GM18870 (cell line): ENCODE measurements at regions not wholly inside any gene's neighbourhood (a gene's known extent, or its start where the extent isn't known, plus 50 kb on each side); places are given as distances from the start of the nearest gene placed in this dataset.
A peak's percentile ranks its signal among the peaks of the same experiment; 100 is the strongest.

Experiments used
- ATAC-seq: cut with Tn5 transposase; IDR thresholded peaks from one replicate; pipeline ENCODE4 v1.9.1; 2021; ENCODE audit warnings: moderate library complexity; ENCODE audit not compliant: unreplicated experiment

GRCh38 chr10:88081457-88082054 lies 218.1 kb downstream of the PTEN start:
- ATAC-seq = no peak

- ATAC-seq = peak; percentile 10
These were observed 219.0 kb downstream of the PTEN start for GRCh38 chr10:88082391-88082790.

GRCh38 chr10:88082806-88083596 lies 219.6 kb downstream of the PTEN start:
- peak; percentile 56 for ATAC-seq

- no peak for ATAC-seq
These were observed 220.2 kb downstream of the PTEN start for GRCh38 chr10:88083597-88083989.

- ATAC-seq = no peak
These were observed 222.9 kb downstream of the PTEN start for GRCh38 chr10:88086187-88086960.

DNA sequence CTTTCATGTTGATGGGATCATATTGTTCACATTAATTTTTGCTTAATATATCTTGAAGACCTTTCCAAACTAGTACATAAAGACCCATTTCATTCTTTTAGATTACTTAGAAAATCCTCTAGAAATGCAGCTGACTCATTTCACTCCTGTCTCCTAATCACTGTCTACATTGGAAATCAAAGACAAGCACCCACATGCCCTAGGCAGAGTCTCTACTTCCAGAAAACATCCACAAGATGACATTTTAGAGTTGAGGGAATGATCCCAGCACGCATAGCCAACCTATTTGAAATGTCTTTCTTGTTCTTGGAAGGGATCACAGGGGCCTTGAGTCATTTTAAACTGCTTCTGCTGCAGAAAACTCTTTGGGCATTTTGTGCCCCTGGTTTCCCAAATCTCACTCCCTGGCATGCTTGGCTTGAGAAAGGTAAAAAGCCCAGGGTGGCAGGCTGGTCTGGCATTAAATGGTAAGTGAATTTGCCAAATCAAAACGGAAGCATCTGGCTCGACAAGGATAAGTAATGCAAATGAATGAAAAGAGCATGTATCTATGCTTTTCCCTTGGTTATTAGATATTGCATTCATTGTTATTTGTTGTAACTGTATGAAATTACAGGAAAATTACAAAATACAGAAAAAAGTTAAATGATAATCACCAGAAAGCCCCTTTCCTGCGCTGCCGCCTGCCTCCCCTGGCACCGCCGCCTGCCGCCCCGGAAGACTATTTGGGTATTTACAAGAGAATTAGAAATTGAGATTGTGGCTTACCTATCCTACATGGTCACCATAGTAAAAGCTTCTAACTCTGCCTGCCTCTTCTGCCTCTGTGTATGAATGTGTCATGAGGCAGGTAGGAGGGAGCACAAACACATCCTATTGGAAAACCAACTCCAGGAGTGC lies 225.3 kb downstream of the PTEN start:
- no peak for ATAC-seq

DNA sequence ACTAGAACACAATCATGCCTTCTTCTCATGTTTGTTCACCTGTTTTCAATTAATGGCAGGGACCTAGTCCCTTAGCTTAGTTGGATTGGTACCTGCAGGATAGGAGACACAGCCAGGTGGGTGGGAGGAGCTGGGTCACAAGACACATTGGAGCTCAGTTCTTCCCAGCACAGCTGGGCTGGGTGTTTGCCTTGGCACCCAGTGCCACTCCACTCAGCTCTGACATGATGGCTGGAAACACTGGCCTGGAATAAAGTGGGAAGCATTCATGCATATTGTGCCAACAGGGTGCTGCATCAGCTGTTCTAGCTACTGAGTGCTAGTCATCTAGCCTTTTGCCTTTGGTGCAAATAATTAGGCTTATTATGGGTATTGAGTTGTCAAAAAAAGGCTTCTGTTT lies 226.1 kb downstream of the PTEN start:
- no peak for ATAC-seq

DNA sequence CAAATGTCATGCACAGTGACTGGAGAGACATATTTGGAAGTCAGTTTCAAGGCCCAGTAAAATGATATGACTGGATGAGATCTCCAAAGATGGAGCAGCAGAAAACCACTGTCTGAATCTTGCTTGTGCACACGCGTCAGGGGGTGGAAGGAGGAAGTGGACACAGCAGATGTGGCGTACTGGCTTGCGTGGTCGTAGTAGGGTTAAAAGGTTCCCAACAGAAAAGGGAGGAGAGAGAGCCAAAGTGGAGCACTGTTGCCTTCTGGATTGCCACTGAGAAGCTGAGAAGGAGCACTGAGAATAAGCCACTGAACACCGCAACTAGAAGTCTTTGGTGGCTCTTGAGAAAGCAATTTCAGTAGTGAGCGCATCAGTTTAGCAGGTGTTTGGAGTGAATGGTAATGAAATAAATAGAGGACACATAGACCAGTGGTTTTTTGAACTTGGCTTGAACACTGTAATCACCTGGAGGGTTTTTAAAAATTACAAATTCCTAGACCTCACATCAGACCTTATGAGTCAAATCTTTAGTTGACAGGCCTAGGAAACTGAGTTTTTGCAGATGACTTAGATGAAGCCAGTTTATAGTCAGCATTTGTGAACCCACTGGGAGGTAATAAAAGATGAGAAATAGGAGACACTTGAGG lies 227.3 kb downstream of the PTEN start:
- peak; percentile 19 for ATAC-seq

DNA sequence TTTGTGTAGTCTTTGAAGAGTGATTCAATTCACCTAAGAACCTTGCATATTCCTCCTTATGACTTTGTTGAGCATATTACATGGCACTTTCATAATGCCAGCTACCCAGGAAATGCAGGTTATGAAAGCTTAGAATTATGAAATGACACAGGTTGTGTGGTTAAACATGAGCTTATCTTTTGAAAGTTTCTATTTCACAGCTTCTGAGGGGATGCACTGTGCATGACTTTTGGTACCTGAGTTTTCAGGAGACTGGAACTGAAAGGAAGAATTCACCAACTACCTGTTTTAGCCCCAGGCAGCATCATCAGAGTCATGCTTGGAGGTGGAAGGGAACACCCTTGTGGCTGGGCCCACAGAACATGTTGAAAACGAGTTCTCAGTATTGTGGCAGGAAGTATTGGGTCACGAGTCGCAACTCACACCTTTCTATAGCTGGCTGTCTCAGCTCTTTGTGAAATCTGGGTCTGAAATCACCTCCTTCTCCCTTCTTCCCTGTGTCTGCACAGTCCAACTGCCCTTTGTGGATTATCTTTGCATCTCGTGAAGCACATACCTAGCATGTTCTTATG lies 228.2 kb downstream of the PTEN start:
- peak; percentile 87 for ATAC-seq

- no peak for ATAC-seq
These were observed 228.8 kb downstream of the PTEN start for GRCh38 chr10:88092265-88092664.

DNA sequence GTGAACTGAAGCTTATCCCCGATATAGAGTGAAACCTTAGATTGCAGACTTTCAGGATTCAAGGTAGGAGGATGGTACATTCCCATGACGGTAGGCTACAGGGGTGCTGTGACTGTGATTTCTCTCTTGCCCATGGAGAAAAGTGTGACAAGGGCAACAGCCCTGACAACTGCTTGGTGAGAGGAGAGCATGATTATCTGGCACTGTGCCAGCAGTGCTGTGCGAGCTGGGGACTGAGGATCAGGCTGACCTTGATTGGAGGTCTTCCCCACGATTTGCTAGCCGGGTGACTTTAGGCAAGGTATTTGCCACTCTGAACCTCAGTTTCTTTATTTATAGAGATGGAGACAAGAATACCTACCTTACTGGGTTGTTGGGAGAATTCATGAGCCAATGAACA lies 229.5 kb downstream of the PTEN start:
- ATAC-seq = no peak

GRCh38 chr10:88094795-88095194 lies 231.4 kb downstream of the PTEN start:
- ATAC-seq = no peak

- ATAC-seq = no peak
These were observed 231.8 kb downstream of the PTEN start for GRCh38 chr10:88095223-88095721.

GRCh38 chr10:88095778-88096431 lies 232.5 kb downstream of the PTEN start:
- ATAC-seq = no peak

DNA sequence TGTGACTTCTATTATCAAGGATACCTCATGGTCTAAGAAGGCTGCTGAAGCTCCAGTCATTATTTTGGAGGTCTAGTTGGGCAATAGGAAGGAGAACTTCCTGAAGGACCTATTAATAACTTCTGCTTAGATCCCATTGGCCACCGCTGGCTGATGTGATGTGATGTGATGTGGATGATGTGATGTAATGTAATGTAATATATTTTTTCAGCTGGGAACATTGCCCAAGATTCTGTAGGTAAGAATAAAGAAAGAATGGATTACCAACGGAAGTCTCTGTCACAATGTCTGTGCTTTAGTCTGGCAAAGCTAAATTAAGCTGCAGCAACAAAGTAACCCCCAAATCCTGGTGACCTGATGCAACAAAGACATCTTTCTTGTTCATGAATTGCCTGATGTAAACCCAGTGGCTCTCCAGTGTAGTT lies 233.7 kb downstream of the PTEN start:
- no peak for ATAC-seq

DNA sequence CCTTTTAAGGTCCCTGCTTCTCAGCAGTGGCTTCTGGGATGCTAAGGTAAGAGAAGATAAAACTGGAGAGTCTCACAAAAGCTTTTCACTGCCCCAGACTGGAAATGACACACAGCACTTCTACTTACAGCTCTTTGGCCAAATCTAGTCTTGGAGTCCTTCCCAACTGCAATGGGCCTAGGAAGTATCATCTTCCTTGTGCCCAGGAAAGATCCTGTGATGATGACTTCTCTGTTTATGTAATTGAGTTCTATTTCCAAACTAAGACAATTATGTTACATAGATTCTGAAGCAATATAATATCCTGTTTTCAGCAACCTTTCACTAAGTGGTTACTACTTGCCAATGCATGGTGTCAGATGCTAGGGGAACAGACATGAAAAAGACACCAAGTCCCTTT lies 234.1 kb downstream of the PTEN start:
- no peak for ATAC-seq

- no peak for ATAC-seq
These were observed 236.9 kb downstream of the PTEN start for GRCh38 chr10:88100281-88100680.

DNA sequence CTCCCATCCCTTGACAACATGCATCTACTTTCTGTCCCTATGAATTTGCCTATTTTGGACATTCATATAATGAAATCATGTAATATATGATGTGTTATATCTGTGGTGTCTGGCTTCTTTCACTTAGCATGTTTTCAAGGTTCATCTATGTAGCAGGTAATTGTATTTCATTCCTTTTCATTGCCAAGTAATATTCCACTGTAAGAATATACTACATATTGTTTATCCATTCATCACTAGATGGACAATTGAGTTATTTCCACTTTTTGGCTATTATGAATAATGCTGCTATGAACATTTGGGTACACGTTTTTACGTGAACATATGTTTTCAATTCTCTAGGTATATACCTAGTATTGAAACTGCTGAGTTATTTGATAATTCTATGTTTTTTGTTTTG lies 238.2 kb downstream of the PTEN start:
- no peak for ATAC-seq

DNA sequence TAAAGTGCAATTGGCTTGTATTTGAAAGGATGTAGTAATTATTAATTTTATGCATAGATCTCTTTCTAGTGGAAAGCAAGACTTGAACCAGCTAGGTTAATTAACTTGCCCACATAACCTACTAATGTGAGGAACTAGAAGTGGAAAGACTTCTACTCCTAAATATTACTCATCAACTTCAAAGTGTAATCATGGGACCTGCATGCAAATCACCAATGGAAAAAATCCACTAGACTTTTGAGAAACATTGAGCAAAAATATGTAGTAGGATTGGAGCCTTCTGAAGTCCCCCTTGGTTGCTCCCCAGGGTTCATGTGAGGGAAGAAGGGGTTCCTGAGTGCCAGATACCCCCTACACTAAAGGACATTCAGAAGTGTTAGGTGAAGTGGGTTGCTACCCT lies 240.2 kb downstream of the PTEN start:
- no peak for ATAC-seq
